Vagina (tissue), 2 donors: ENCODE measurements at regions not wholly inside any gene's neighbourhood (a gene's known extent, or its start where the extent isn't known, plus 50 kb on each side); places are given as distances from the start of the nearest gene placed in this dataset.

Experiments
- CTCF ChIP-seq, 3 experiments: fragments of 450-650 bp in 2 of 3; fragments of 200-600 bp in 1 of 3; sonication (generic) in 1 of 3; IDR thresholded peaks; one replicate each; pipeline ENCODE4 v1.5.1; 2017 to 2019; ENCODE audit warnings: antibody characterized with exemption in 3 of 3, mild to moderate bottlenecking in 2 of 3, moderate library complexity in 2 of 3
- POLR2A ChIP-seq, 2 donors: fragments of 450-650 bp; IDR thresholded peaks; one replicate each; pipeline ENCODE4 v1.6.1; 2017; ENCODE audit warnings: antibody characterized with exemption in 2 of 2, mild to moderate bottlenecking in 2 of 2, moderate library complexity in 2 of 2
- POLR2AphosphoS5 ChIP-seq, 2 donors: sonication (generic); formaldehyde crosslinking; IDR thresholded peaks; one replicate each; pipeline ENCODE4 v1.9.0; 2017; ENCODE audit warnings: antibody characterized with exemption in 2 of 2, mild to moderate bottlenecking in 2 of 2, low read depth in 1 of 2; ENCODE audit not compliant: insufficient read depth in 1 of 2

GRCh38 chr1:90356991-90357390 is 360.1 kb downstream of the BARHL2 start:
- TF ChIP-seq POLR2A (IDR thresholded peaks at IDR 0.05) (no peak), CTCF (IDR thresholded peaks at IDR 0.05) (no peak), POLR2AphosphoS5 (IDR thresholded peaks at IDR 0.05; ENCODE audit: insufficient read depth in 1 of 2, low read depth in 1 of 2) (no peak)
